Keratinocyte (primary cell): ENCODE measurements at regions not wholly inside any gene's neighbourhood (a gene's known extent, or its start where the extent isn't known, plus 50 kb on each side); places are given as distances from the start of the nearest gene placed in this dataset.

ENCODE experiments used
- CTCF ChIP-seq, 3 experiments: IDR thresholded peaks in 1 of 3; conservative IDR thresholded peaks in 1 of 3; optimal IDR thresholded peaks in 1 of 3; 2 replicates in 2 of 3; 3 replicates in 1 of 3; pipeline versions ENCODE3 to v1.5.1; 2011; ENCODE audit warnings: low read length in 3 of 3, mild to moderate bottlenecking in 3 of 3, moderate library complexity in 2 of 3, control low read depth in 1 of 3, inconsistent platforms in 1 of 3; ENCODE audit not compliant: insufficient read depth in 2 of 3; ENCODE audit errors: extremely low read depth in 1 of 3
- EZH2 ChIP-seq: IDR thresholded peaks from one replicate; pipeline ENCODE4 v1.6.1; 2012; ENCODE audit warnings: inconsistent platforms, mild to moderate bottlenecking, low read length, moderate library complexity

DNA sequence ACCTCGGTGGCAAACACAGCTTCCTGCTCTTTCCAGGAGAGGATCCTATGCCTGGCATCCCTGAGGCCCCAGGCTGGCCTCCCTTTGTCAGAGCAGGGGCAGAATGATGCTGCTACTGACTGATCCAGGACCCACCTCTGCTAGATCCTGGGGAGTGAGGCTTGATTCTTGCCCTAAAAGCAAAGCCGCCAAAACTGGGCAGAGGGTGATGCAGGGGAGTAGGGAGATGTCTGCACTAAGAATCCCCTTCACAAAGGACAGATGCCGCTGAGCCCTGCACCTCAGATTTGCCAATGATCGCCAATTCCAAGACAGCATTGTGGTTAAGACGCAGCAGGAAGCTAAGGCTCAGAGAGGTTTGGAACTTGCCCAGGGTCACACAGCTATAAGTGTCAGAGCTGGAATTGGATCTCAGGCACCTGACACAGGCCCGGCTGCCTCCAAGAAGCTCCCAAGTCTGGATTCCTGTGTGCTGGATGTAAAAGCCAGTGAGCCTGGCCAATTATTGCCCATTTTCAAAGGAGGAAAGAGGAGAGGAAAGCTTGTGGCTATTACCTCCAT, 60.7 kb upstream of the TNRC6C start:
- TF ChIP-seq CTCF (optimal IDR thresholded peaks at IDR 0.05 in 1 of 3, IDR thresholded peaks at IDR 0.05 in 1 of 3, conservative IDR thresholded peaks at IDR 0.05 in 1 of 3; ENCODE audit: extremely low read depth in 1 of 3, insufficient read depth in 2 of 3, low read length in 3 of 3) (no peak), EZH2 (no peak)
